Caco-2 (cell line): ENCODE measurements at regions not wholly inside any gene's neighbourhood (a gene's known extent, or its start where the extent isn't known, plus 50 kb on each side); places are given as distances from the start of the nearest gene placed in this dataset.

Source experiments
- BruUV-seq: library from RNA; stranded (reverse); fragments of 400-500 nt; replicated peaks from 2 replicates; lab custom pipeline; 2021; lab: Mats Ljungman, UMichigan
- CTCF ChIA-PET: fragments of 300-600 bp; sonication (Branson Sonifier 250); formaldehyde crosslinking; loops from one replicate; lab custom pipeline; 2022; ENCODE audit warnings: antibody characterized with exemption; lab: Charles Lee
- POLR2A ChIA-PET: fragments of 300-600 bp; sonication (Branson Sonifier 250); formaldehyde crosslinking; loops from one replicate; lab custom pipeline; 2022; ENCODE audit warnings: antibody characterized with exemption; lab: Charles Lee
- DNase-seq, 2 experiments: peaks; one replicate each; pipeline versions ENCODE4 v3.0.0 to v3.0.0-alpha.2; 2020 to 2022
- H3K27me3 ChIP-seq: replicated peaks from 2 replicates; pipeline ENCODE4 v1.6.0; 2011; ENCODE audit warnings: low read length; ENCODE audit not compliant: control insufficient read depth, insufficient read depth
- H3K36me3 ChIP-seq: 2 replicates; pipeline ENCODE4 v1.5.1; 2011; ENCODE audit warnings: low read length; ENCODE audit not compliant: control insufficient read depth, insufficient read depth
- H3K4me1 ChIP-seq: fragments of 250-450 bp; sonication (Bioruptor Pico); 2 replicates; pipeline ENCODE4 v1.5.1; 2020; ENCODE audit warnings: mild to moderate bottlenecking
- H3K4me3 ChIP-seq: 2 replicates; pipeline ENCODE4 v1.5.1; 2011; ENCODE audit warnings: low read depth, mild to moderate bottlenecking, control low read depth, low read length
- H3K9me3 ChIP-seq: fragments of 250-450 bp; sonication (Bioruptor Pico); 2 replicates; pipeline ENCODE4 v1.5.1; 2020; ENCODE audit warnings: mild to moderate bottlenecking, moderate library complexity
- H3K27ac Mint-ChIP-seq: one replicate; pipeline ENCODE4 v1.8.0; 2022; ENCODE audit warnings: mixed read lengths; ENCODE audit not compliant: unreplicated experiment
- H3K27me3 Mint-ChIP-seq: one replicate; pipeline ENCODE4 v1.8.0; 2022; ENCODE audit warnings: mixed read lengths; ENCODE audit not compliant: insufficient read depth, unreplicated experiment
- H3K36me3 Mint-ChIP-seq: one replicate; pipeline ENCODE4 v1.8.0; 2022; ENCODE audit warnings: mild to moderate bottlenecking, mixed read lengths; ENCODE audit not compliant: insufficient read depth, unreplicated experiment
- H3K4me1 Mint-ChIP-seq: one replicate; pipeline ENCODE4 v1.8.0; 2022; ENCODE audit warnings: low read depth, mixed read lengths; ENCODE audit not compliant: unreplicated experiment
- H3K4me3 Mint-ChIP-seq: one replicate; pipeline ENCODE4 v1.8.0; 2022; ENCODE audit warnings: mild to moderate bottlenecking, moderate library complexity, mixed read lengths; ENCODE audit not compliant: unreplicated experiment
- H3K9me3 Mint-ChIP-seq: one replicate; pipeline ENCODE4 v1.8.0; 2022; ENCODE audit warnings: mixed read lengths; ENCODE audit not compliant: unreplicated experiment
- CTCF ChIP-seq, 2 experiments: fragments of 200-600 bp in 1 of 2; IDR thresholded peaks; 1 replicate in 1 of 2; 2 replicates in 1 of 2; pipeline versions ENCODE4 v1.5.1 to v1.8.0; 2011 to 2022; ENCODE audit warnings: antibody characterized with exemption in 1 of 2, control low read depth in 1 of 2, inconsistent platforms in 1 of 2, low read depth in 1 of 2, low read length in 1 of 2, mild to moderate bottlenecking in 1 of 2, moderate library complexity in 1 of 2; ENCODE audit not compliant: insufficient read depth in 1 of 2, severe bottlenecking in 1 of 2, unreplicated experiment in 1 of 2
- intact Hi-C: fragments of 100-400 bp; cut with micrococcal nuclease; formaldehyde crosslinking; loops from one replicate; pipeline ENCODE4 v1.10.0; 2022; ENCODE audit not compliant: unreplicated experiment

- no peak overlapping the region for H3K27ac Mint-ChIP-seq
- H3K4me3 ChIP-seq = no peak overlapping the region
- ChIA-PET POLR2A (no interaction called here), CTCF (no interaction called here)
- H3K4me1 Mint-ChIP-seq = no peaks in the 10 kb centered on the region
- H3K27me3 ChIP-seq = no peaks in the 10 kb centered on the region
- no TSS peak for BruUV-seq
- H3K36me3 Mint-ChIP-seq = no peaks in the 10 kb centered on the region
- peaks cover 30% of the 10 kb centered on the region for H3K9me3 Mint-ChIP-seq
- intact Hi-C loops = no loop called here
- TF ChIP-seq CTCF (IDR thresholded peaks at IDR 0.05; ENCODE audit: insufficient read depth in 1 of 2, low read depth in 1 of 2, low read length in 1 of 2, severe bottlenecking in 1 of 2, unreplicated experiment in 1 of 2) = no peak
- no peak for DNase-seq
- H3K27me3 Mint-ChIP-seq = peaks cover 15% of the 10 kb centered on the region
- no peaks in the 10 kb centered on the region for H3K4me1 ChIP-seq
- H3K9me3 ChIP-seq = peaks cover 55% of the 10 kb centered on the region
- H3K4me3 Mint-ChIP-seq = no peak overlapping the region
- no peaks in the 10 kb centered on the region for H3K36me3 ChIP-seq
These were observed 243.1 kb downstream of the NFATC2 start for GRCh38 chr20:51299413-51299812.

- no peak for TF ChIP-seq CTCF (IDR thresholded peaks at IDR 0.05; ENCODE audit: insufficient read depth in 1 of 2, low read depth in 1 of 2, low read length in 1 of 2, severe bottlenecking in 1 of 2, unreplicated experiment in 1 of 2)
- H3K36me3 ChIP-seq = no peaks in the 10 kb centered on the region
- no peak overlapping the region for H3K4me3 Mint-ChIP-seq
- H3K27me3 Mint-ChIP-seq = peaks cover 18% of the 10 kb centered on the region
- H3K4me3 ChIP-seq = no peak overlapping the region
- H3K27me3 ChIP-seq = no peaks in the 10 kb centered on the region
- H3K4me1 Mint-ChIP-seq = no peaks in the 10 kb centered on the region
- H3K36me3 Mint-ChIP-seq = no peaks in the 10 kb centered on the region
- ChIA-PET POLR2A (no interaction called here), CTCF (no interaction called here)
- no peaks in the 10 kb centered on the region for H3K4me1 ChIP-seq
- no peak for DNase-seq
- H3K9me3 ChIP-seq = peaks cover 44% of the 10 kb centered on the region
- H3K9me3 Mint-ChIP-seq = peaks cover 27% of the 10 kb centered on the region
- BruUV-seq = no TSS peak
- intact Hi-C loops = no loop called here
- no peak overlapping the region for H3K27ac Mint-ChIP-seq
These were observed 244.3 kb downstream of the NFATC2 start for GRCh38 chr20:51298141-51298749.

GRCh38 chr20:51287628-51288413 is 254.7 kb downstream of the NFATC2 start:
- Mint-ChIP-seq H3K4me1 (no peaks in the 10 kb centered on the region), H3K36me3 (no peaks in the 10 kb centered on the region), H3K4me3 (no peak overlapping the region), H3K27ac (no peak overlapping the region), H3K27me3 (peaks cover 9% of the 10 kb centered on the region), H3K9me3 (peaks cover 6% of the 10 kb centered on the region)
- Histone ChIP-seq H3K4me1 (no peaks in the 10 kb centered on the region), H3K4me3 (no peak overlapping the region), H3K27me3 (no peaks in the 10 kb centered on the region), H3K36me3 (no peaks in the 10 kb centered on the region), H3K9me3 (0 out of 2 replicates have a peak, but pooled peaks cover 8% of the 10 kb centered on the region)
- ChIA-PET CTCF (no interaction called here), POLR2A (no interaction called here)
- intact Hi-C loops = no loop called here
- no TSS peak for BruUV-seq
- TF ChIP-seq CTCF (IDR thresholded peaks at IDR 0.05; ENCODE audit: insufficient read depth in 1 of 2, low read depth in 1 of 2, low read length in 1 of 2, severe bottlenecking in 1 of 2, unreplicated experiment in 1 of 2) = no peak
- no peak for DNase-seq
